ENCODE measurements at regions not wholly inside any gene's neighbourhood (a gene's known extent, or its start where the extent isn't known, plus 50 kb on each side); places are given as distances from the start of the nearest gene placed in this dataset.

GRCh38 chr13:102968572-102969228 is 97.5 kb downstream of the SLC10A2 start:
- Histone ChIP-seq H3K4me1 (replicated peaks; ENCODE audit: insufficient read depth) (no peaks in the 10 kb centered on the region), H3K4me3 (no peak overlapping the region), H3K27me3 (ENCODE audit: insufficient read depth, low read depth) (no peaks in the 10 kb centered on the region), H2AFZ (no peak overlapping the region), H3K27ac (no peak overlapping the region), H3K79me2 (ENCODE audit: low read depth) (no peaks in the 10 kb centered on the region), H3K4me2 (no peak overlapping the region), H3F3A (ENCODE audit: insufficient read depth, low read depth) (no peaks in the 10 kb centered on the region), H3K9me2 (ENCODE audit: insufficient read depth) (no peaks in the 10 kb centered on the region), H3K36me3 (ENCODE audit: low read depth) (no peaks in the 10 kb centered on the region), H4K20me1 (ENCODE audit: insufficient read depth) (no peaks in the 10 kb centered on the region), H3K9me3 (ENCODE audit: insufficient read depth, low read depth) (no peaks in the 10 kb centered on the region)
- ChIA-PET CTCF (no interaction called here), POLR2A (ENCODE audit: unreplicated experiment) (no interaction called here)
- BruUV-seq (replicated peaks), result no TSS peak
- TF ChIP-seq CTCF (conservative IDR thresholded peaks at IDR 0.05), result no peak
- no peak for TF ChIP-seq EZH2 (IDR thresholded peaks at IDR 0.05; ENCODE audit: low read depth)
- DNase-seq, result no peak
- intact Hi-C loops (cut with micrococcal nuclease; ENCODE audit: unreplicated experiment), result no loop called here

GRCh38 chr13:102965802-102966201 is 100.4 kb downstream of the SLC10A2 start:
- no peaks in the 10 kb centered on the region for H3K9me3 ChIP-seq (ENCODE audit: insufficient read depth, low read depth)
- TF ChIP-seq EZH2 (IDR thresholded peaks at IDR 0.05; ENCODE audit: low read depth), result no peak
- TF ChIP-seq CTCF (conservative IDR thresholded peaks at IDR 0.05), result no peak
- no peaks in the 10 kb centered on the region for H4K20me1 ChIP-seq (ENCODE audit: insufficient read depth)
- H3F3A ChIP-seq (ENCODE audit: insufficient read depth, low read depth), result no peaks in the 10 kb centered on the region
- H3K79me2 ChIP-seq (ENCODE audit: low read depth), result no peaks in the 10 kb centered on the region
- H3K27ac ChIP-seq, result no peak overlapping the region
- no peaks in the 10 kb centered on the region for H3K4me1 ChIP-seq (replicated peaks; ENCODE audit: insufficient read depth)
- H3K4me3 ChIP-seq, result no peak overlapping the region
- no peak overlapping the region for H3K4me2 ChIP-seq
- intact Hi-C loops (cut with micrococcal nuclease; ENCODE audit: unreplicated experiment), result no loop called here
- no peaks in the 10 kb centered on the region for H3K27me3 ChIP-seq (ENCODE audit: insufficient read depth, low read depth)
- BruUV-seq (replicated peaks), result no TSS peak
- CTCF ChIA-PET, result no interaction called here
- no peak overlapping the region for H2AFZ ChIP-seq
- no peaks in the 10 kb centered on the region for H3K9me2 ChIP-seq (ENCODE audit: insufficient read depth)
- POLR2A ChIA-PET (ENCODE audit: unreplicated experiment), result no interaction called here
- no peaks in the 10 kb centered on the region for H3K36me3 ChIP-seq (ENCODE audit: low read depth)
- DNase-seq, result no peak

GRCh38 chr13:102962430-102962829 is 103.8 kb downstream of the SLC10A2 start:
- Histone ChIP-seq H3K4me1 (replicated peaks; ENCODE audit: insufficient read depth) (no peaks in the 10 kb centered on the region), H3K4me3 (no peak overlapping the region), H3K27me3 (ENCODE audit: insufficient read depth, low read depth) (no peaks in the 10 kb centered on the region), H3K9me2 (ENCODE audit: insufficient read depth) (no peaks in the 10 kb centered on the region), H2AFZ (no peak overlapping the region), H4K20me1 (ENCODE audit: insufficient read depth) (no peaks in the 10 kb centered on the region), H3K9me3 (ENCODE audit: insufficient read depth, low read depth) (no peaks in the 10 kb centered on the region), H3F3A (ENCODE audit: insufficient read depth, low read depth) (no peaks in the 10 kb centered on the region), H3K4me2 (no peak overlapping the region), H3K36me3 (ENCODE audit: low read depth) (no peaks in the 10 kb centered on the region), H3K27ac (no peak overlapping the region), H3K79me2 (ENCODE audit: low read depth) (no peaks in the 10 kb centered on the region)
- no TSS peak for BruUV-seq (replicated peaks)
- ChIA-PET CTCF (no interaction called here), POLR2A (ENCODE audit: unreplicated experiment) (no interaction called here)
- DNase-seq, result no peak
- intact Hi-C loops (cut with micrococcal nuclease; ENCODE audit: unreplicated experiment), result no loop called here
- TF ChIP-seq CTCF (conservative IDR thresholded peaks at IDR 0.05) (no peak), EZH2 (IDR thresholded peaks at IDR 0.05; ENCODE audit: low read depth) (no peak)
